HepG2 (cell line): ENCODE measurements at regions not wholly inside any gene's neighbourhood (a gene's known extent, or its start where the extent isn't known, plus 50 kb on each side); places are given as distances from the start of the nearest gene placed in this dataset.

Source experiments
- ATAC-seq: fragments of 200-7000 bp; cut with Tn5 transposase; 3 replicates; pipeline ENCODE4 v1.9.1; 2020; ENCODE audit warnings: mild to moderate bottlenecking, moderate library complexity
- BruUV-seq: library from RNA; stranded (reverse); fragments of 400-500 nt; replicated peaks from 2 replicates; lab custom pipeline; 2021; lab: Mats Ljungman, UMichigan
- CTCF ChIA-PET: fragments of 300-600 bp; formaldehyde crosslinking; extraction: SDS; loops from one replicate; lab custom pipeline; 2021; ENCODE audit warnings: low total read pairs, inconsistent platforms, low intra/inter-chr PET ratio; lab: Yijun Ruan, JAX
- POLR2A ChIA-PET: fragments of 350-600 bp; sonication (Branson Sonifier 250); formaldehyde crosslinking; loops from one replicate; lab custom pipeline; 2020; ENCODE audit warnings: antibody characterized with exemption, inconsistent platforms; lab: Yijun Ruan, JAX
- DNase-seq: peaks from one replicate; pipeline ENCODE4 v3.0.0-alpha.2; 2015; ENCODE audit warnings: low spot score
- FAIRE-seq: peaks from 3 replicates; lab custom pipeline; 2011; peaks lifted over from hg19 to GRCh38; lab: Jason Lieb, UNC
- H2AFZ ChIP-seq: one replicate; pipeline ENCODE4 v1.6.1; 2011; ENCODE audit warnings: low read length, inconsistent platforms
- H3K27ac ChIP-seq: fragments of 300-600 bp; 3 replicates; pipeline ENCODE4 v1.8.0; 2011; ENCODE audit warnings: mixed run types, mild to moderate bottlenecking, mixed read lengths, low read length, inconsistent platforms; ENCODE audit not compliant: insufficient read depth; ENCODE audit errors: extremely low read length
- H3K27me3 ChIP-seq, 2 experiments: fragments of 200-600 bp in 1 of 2; 2 replicates in 1 of 2; 3 replicates in 1 of 2; pipeline versions ENCODE4 v1.6.0 to v1.8.0; 2011; ENCODE audit warnings: low read length in 2 of 2, mild to moderate bottlenecking in 2 of 2, moderate library complexity in 2 of 2, inconsistent platforms in 1 of 2; ENCODE audit not compliant: insufficient read depth in 2 of 2, control insufficient read depth in 1 of 2
- H3K36me3 ChIP-seq, 2 experiments: fragments of 200-600 bp in 1 of 2; replicated peaks in 1 of 2; 2 replicates in 1 of 2; 3 replicates in 1 of 2; pipeline versions ENCODE4 v1.5.1 to v1.8.0; 2011; ENCODE audit warnings: low read length in 2 of 2, inconsistent platforms in 1 of 2; ENCODE audit not compliant: insufficient read depth in 2 of 2, control insufficient read depth in 1 of 2
- H3K4me1 ChIP-seq: 2 replicates; pipeline ENCODE4 v1.5.1; 2012; ENCODE audit warnings: low read length, inconsistent platforms; ENCODE audit not compliant: insufficient read depth
- H3K4me2 ChIP-seq: 2 replicates; pipeline ENCODE4 v1.6.0; 2011; ENCODE audit warnings: low read depth, low read length, inconsistent platforms
- H3K4me3 ChIP-seq, 3 experiments: fragments of 200-600 bp in 1 of 3; sonication (generic), shearing (Covaris generic) in 1 of 3; replicated peaks in 1 of 3; 2 replicates each; pipeline ENCODE4 v1.5.1; 2011 to 2016; ENCODE audit warnings: low read length in 3 of 3, inconsistent platforms in 2 of 3, low read depth in 2 of 3, mild to moderate bottlenecking in 2 of 3, control low read depth in 1 of 3, mixed read lengths in 1 of 3; ENCODE audit not compliant: insufficient read depth in 1 of 3
- H3K79me2 ChIP-seq: one replicate; pipeline ENCODE4 v1.6.1; 2011; ENCODE audit warnings: low read length, inconsistent platforms; ENCODE audit not compliant: insufficient read depth
- H3K9ac ChIP-seq: 2 replicates; pipeline ENCODE4 v1.6.0; 2011; ENCODE audit warnings: mild to moderate bottlenecking, low read depth, low read length, inconsistent platforms; ENCODE audit not compliant: insufficient read depth
- H3K9me3 ChIP-seq: 2 replicates; pipeline ENCODE4 v1.5.1; 2012; ENCODE audit warnings: mild to moderate bottlenecking, low read length
- H4K20me1 ChIP-seq: 2 replicates; pipeline ENCODE4 v1.6.0; 2011; ENCODE audit warnings: inconsistent platforms, mild to moderate bottlenecking, low read length, moderate library complexity; ENCODE audit not compliant: insufficient read depth
- BATF2 ChIP-seq: sonication (generic); formaldehyde crosslinking; IDR thresholded peaks from 2 replicates; pipeline ENCODE4 v1.8.0; 2022; ENCODE audit warnings: mild to moderate bottlenecking, missing genetic modification reagents, moderate library complexity
- HOXA7 ChIP-seq: sonication (generic); formaldehyde crosslinking; IDR thresholded peaks from 2 replicates; pipeline ENCODE4 v1.8.1; 2022; ENCODE audit warnings: mild to moderate bottlenecking, missing genetic modification reagents, moderate library complexity
- KDM5B ChIP-seq: sonication (generic); formaldehyde crosslinking; IDR thresholded peaks from 2 replicates; pipeline ENCODE4 v1.4.0; 2020; ENCODE audit warnings: missing genetic modification reagents, mild to moderate bottlenecking, borderline replicate concordance
- RERE ChIP-seq: IDR thresholded peaks from 2 replicates; pipeline ENCODE4 v1.6.1; 2016; ENCODE audit warnings: low read depth, missing genetic modification reagents, missing compliant biosample characterization
- SATB2 ChIP-seq: sonication (generic); formaldehyde crosslinking; IDR thresholded peaks from 2 replicates; pipeline ENCODE4 v1.5.0; 2020; ENCODE audit warnings: missing genetic modification reagents
- SNRNP70 ChIP-seq: fragments of 200-400 bp; formaldehyde crosslinking; IDR thresholded peaks from 2 replicates; pipeline ENCODE4 v1.6.1; 2017; ENCODE audit warnings: mild to moderate bottlenecking, low read depth, low read length, moderate library complexity
- TP53 ChIP-seq: sonication (generic); formaldehyde crosslinking; conservative IDR thresholded peaks from 2 replicates; pipeline ENCODE4 v1.4.0; 2020; ENCODE audit warnings: missing genetic modification reagents
- ZFY ChIP-seq: sonication (generic); formaldehyde crosslinking; IDR thresholded peaks from 2 replicates; pipeline ENCODE4 v1.4.0; 2020; ENCODE audit warnings: missing genetic modification reagents
- ZNF142 ChIP-seq: sonication (generic); formaldehyde crosslinking; IDR thresholded peaks from 2 replicates; pipeline ENCODE4 v1.4.0; 2020; ENCODE audit warnings: missing genetic modification reagents
- ZNF331 ChIP-seq: sonication (generic); formaldehyde crosslinking; IDR thresholded peaks from 2 replicates; pipeline ENCODE4 v1.4.0; 2020; ENCODE audit warnings: missing genetic modification reagents
- WGBS: methylation state at CpG from one replicate; pipeline ENCODE4 v1.1.6; 2017; ENCODE audit warnings: low lambda C conversion rate; 5-methylcytosine and 5-hydroxymethylcytosine counted together
- in situ Hi-C: cut with HindIII; loops from 2 replicates; pipeline ENCODE4 v1.10.0; 2017; ENCODE audit warnings: low pct_unique_long_range_greater_than_20kb; ENCODE audit not compliant: extremely low pct_ligation_motif_present
- intact Hi-C: fragments of 100-400 bp; cut with micrococcal nuclease; formaldehyde crosslinking; loops from one replicate; pipeline ENCODE4 v1.10.0; 2022; ENCODE audit not compliant: unreplicated experiment

- Histone ChIP-seq H3K36me3 (no peaks in the 10 kb centered on the region), H3K79me2 (no peaks in the 10 kb centered on the region), H3K4me3 (no peak overlapping the region), H4K20me1 (no peaks in the 10 kb centered on the region), H3K27ac (no peak overlapping the region), H3K9me3 (no peaks in the 10 kb centered on the region), H3K4me2 (no peak overlapping the region), H3K27me3 (0 out of 5 replicates have a peak, but pooled peaks cover 0 to 1% of the 10 kb centered on the region in 2 experiments), H3K4me1 (peaks cover 13% of the 10 kb centered on the region), H3K9ac (no peak overlapping the region), H2AFZ (no peak overlapping the region)
- intact Hi-C loops (no loop called here), in situ Hi-C loops (no loop called here)
- ChIA-PET CTCF (no interaction called here), POLR2A (no interaction called here)
- FAIRE-seq (no peak), DNase-seq (no peak), ATAC-seq (no peak)
- no TSS peak for BruUV-seq
- WGBS: 27% methylated on average over 2 of the region's 2 CpGs
- no peak for TF ChIP-seq RERE (CRISPR knock-in tag)
- TF ChIP-seq ZFY (CRISPR knock-in tag): no peak
- TF ChIP-seq TP53 (CRISPR knock-in tag): no peak
- no peak for TF ChIP-seq BATF2 (CRISPR knock-in tag)
- TF ChIP-seq ZNF331: no peak
- TF ChIP-seq HOXA7 (CRISPR knock-in tag): no peak
- no peak for TF ChIP-seq ZNF142 (CRISPR knock-in tag)
- TF ChIP-seq SNRNP70: no peak
- no peak for TF ChIP-seq KDM5B (CRISPR knock-in tag)
- no peak for TF ChIP-seq SATB2 (CRISPR knock-in tag)
These were observed 169.9 kb upstream of the ADO start for GRCh38 chr10:62634576-62634975.
